GM23248 (cell line): ENCODE measurements at regions not wholly inside any gene's neighbourhood (a gene's known extent, or its start where the extent isn't known, plus 50 kb on each side); places are given as distances from the start of the nearest gene placed in this dataset.

Experiments used
- EZH2 ChIP-seq: fragments of 200-600 bp; sonication (generic); IDR thresholded peaks from 2 replicates; pipeline ENCODE4 v1.6.1; 2018; ENCODE audit warnings: antibody characterized with exemption, mild to moderate bottlenecking; ENCODE audit not compliant: insufficient read depth, poor library complexity, severe bottlenecking
- EZH2phosphoT487 ChIP-seq: fragments of 200-600 bp; sonication (generic); IDR thresholded peaks from 2 replicates; pipeline ENCODE4 v1.6.1; 2018; ENCODE audit warnings: antibody characterized with exemption, moderate library complexity, mild to moderate bottlenecking, low read depth; ENCODE audit not compliant: insufficient read depth

DNA sequence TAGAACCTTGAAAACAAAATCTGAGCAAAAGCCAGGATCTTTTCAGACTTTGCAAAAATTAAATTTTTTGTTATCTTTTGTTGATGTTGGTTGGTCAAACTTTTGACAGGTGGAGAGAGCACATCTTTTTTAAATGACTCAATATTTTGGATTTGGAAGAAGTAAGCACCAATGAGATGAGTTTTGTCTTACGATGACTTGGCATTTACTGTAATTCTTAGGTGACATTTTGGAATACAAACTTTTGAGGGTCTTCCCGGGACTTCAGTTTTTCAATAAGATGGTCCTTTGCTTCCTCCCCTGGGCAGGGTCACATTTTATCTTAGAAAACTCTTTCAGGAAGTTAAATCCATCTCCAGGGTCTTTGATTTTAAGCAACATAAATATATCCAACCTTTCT is 423.9 kb downstream of the HS3ST3B1 start:
- TF ChIP-seq EZH2: no peak
- no peak for TF ChIP-seq EZH2phosphoT487
